HG03097 (cell line): ENCODE measurements at regions not wholly inside any gene's neighbourhood (a gene's known extent, or its start where the extent isn't known, plus 50 kb on each side); places are given as distances from the start of the nearest gene placed in this dataset.

Experiments used
- ATAC-seq: cut with Tn5 transposase; IDR thresholded peaks from one replicate; pipeline ENCODE4 v1.9.1; 2021; ENCODE audit not compliant: unreplicated experiment, low FRiP score

- ATAC-seq, result no peak
Observed at GRCh38 chr5:57780306-57780960, 297.8 kb upstream of the ACTBL2 start.

GRCh38 chr5:57779383-57780223, 297.0 kb upstream of the ACTBL2 start:
- no peak for ATAC-seq

GRCh38 chr5:57778501-57779091, 296.0 kb upstream of the ACTBL2 start:
- no peak for ATAC-seq

DNA sequence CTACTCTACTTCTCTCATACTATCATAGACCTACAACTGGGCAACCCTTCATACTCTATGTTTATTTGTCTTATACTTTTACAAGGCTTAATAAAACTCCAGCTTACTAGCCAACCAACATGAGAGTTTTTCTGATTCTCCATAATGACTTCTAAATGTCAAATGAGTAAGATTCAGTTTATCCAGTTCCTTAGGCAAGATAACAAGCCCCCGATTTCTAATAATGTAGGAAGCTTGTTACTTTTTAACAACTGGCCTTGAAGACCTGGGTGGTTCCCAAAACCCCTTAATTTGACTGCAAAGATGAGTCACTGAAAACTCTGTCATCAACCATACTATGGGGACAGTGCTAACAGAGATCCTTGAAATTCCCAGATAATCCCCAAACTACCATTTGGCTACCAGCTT, 294.6 kb upstream of the ACTBL2 start:
- no peak for ATAC-seq

DNA sequence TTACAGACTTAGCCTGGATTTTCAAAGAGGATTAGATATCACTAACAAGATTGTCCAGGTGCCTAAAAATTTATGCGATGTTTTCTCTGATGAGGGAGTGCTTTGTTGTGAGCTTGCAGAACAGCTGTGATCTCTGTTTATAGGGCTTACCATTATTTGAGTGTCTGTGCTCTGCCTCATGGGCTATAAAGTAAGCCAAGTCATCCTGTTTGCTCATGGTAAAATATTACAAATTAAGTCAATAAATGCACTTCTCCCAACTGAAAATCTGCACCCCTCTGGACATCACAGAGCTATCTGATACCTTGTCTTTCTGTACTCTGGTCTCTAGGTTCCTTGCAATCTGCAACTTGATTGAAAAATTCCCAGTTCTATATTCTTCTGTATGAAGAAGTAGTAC, 293.4 kb upstream of the ACTBL2 start:
- ATAC-seq, result no peak

- no peak for ATAC-seq
Observed at GRCh38 chr5:57774439-57774838, 291.8 kb upstream of the ACTBL2 start.

DNA sequence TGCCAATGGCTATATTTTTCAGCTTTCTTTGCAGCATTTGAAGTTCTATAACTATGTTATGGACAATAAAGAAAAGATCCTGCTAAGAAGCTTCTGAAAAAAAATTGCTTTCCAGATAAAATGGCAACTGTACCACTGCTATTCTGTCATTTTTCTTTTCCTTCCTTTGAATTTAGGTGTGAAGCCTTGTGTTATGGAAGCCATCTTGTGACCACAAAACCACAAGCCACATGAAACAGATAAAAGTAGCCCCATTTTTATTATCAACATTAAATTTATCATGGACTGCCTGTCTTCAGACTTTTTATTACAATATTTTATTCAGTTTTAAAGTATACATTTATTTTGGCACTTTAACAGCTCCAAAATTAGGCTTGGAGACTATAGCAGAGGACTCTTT, 289.9 kb upstream of the ACTBL2 start:
- ATAC-seq, result no peak

- ATAC-seq, result no peak
Observed at GRCh38 chr5:57770039-57770438, 287.4 kb upstream of the ACTBL2 start.

GRCh38 chr5:57768745-57769144, 286.1 kb upstream of the ACTBL2 start:
- ATAC-seq, result no peak

- ATAC-seq, result no peak
Observed at GRCh38 chr5:57764479-57765089, 282.0 kb upstream of the ACTBL2 start.

GRCh38 chr5:57761513-57761912, 278.9 kb upstream of the ACTBL2 start:
- ATAC-seq, result no peak

DNA sequence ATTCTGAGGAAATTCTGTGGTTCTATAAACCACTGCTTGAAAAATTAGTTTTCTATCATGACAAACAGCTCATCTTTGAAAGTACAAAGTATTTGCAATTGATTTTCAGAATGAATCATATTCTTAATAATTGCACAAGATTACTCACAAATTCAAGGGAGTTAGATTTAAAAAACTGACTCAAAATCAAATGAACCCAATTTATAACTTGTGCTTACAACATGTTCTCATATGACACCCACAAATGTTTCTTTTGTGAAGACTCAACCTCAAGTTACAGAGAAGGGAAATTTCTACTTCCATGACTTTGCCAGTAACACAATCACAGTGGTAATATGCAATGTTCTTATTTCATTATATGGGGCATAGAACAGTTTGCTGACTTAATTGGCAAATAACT, 272.0 kb upstream of the ACTBL2 start:
- ATAC-seq, result no peak

DNA sequence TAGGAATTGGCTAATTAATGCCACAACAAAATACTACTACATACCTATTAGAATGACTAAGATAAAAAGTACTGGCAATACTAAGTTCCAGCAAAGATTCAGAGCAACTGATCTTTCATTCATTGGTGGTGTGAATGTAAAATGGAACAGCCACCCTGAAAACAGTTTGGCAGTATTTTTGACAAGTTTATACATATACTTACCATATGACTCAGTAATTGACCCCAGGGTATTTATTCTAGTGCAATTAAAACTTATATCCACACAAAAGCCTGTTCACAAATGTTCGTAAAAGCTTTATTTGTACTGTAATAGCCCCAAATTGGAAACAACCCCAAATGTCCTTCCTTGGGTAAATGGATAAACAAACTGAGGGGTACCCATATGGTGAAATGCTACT, 270.8 kb upstream of the ACTBL2 start:
- ATAC-seq, result no peak

- ATAC-seq, result no peak
Observed at GRCh38 chr5:57751710-57752109, 269.1 kb upstream of the ACTBL2 start.

DNA sequence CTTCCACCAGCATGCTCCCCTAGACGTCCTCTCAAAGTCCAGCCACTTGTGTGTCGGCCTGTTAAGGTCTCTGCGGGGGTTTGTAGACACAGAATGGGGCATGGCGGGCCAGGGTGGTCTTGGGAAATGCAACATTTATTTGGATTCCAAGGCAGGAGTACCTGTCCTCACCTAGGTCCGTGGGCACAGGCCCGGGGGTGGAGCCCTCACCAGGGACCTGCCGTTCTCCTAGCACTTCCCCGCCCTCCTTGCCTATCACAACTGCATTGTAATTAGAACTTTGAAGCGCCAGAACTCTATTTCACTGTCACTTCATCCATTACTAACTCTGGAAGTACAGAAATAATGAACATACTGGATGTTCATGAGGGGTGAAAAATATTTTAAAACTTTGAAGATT, 268.3 kb upstream of the ACTBL2 start:
- no peak for ATAC-seq

DNA sequence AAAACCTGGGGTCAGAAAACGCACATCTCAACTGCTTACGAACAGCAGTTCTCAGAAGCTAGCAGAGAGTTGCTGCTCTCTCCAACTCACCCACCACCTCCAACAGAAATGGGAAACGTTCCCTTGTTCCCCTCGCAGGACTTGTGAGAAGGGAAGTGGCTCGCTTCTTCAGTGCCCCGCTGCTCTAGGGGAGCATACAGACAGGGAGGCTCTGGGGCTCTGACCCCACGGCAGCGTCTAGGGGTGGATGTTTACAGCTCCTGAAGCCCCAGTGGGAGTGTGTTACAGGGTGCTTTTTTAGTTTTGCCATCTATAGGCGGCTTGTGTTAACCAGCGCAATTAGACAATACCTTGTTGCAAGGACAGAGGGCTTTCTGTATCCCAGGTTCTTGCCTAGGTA, 267.7 kb upstream of the ACTBL2 start:
- ATAC-seq, result no peak

GRCh38 chr5:57749396-57749795, 266.8 kb upstream of the ACTBL2 start:
- no peak for ATAC-seq

DNA sequence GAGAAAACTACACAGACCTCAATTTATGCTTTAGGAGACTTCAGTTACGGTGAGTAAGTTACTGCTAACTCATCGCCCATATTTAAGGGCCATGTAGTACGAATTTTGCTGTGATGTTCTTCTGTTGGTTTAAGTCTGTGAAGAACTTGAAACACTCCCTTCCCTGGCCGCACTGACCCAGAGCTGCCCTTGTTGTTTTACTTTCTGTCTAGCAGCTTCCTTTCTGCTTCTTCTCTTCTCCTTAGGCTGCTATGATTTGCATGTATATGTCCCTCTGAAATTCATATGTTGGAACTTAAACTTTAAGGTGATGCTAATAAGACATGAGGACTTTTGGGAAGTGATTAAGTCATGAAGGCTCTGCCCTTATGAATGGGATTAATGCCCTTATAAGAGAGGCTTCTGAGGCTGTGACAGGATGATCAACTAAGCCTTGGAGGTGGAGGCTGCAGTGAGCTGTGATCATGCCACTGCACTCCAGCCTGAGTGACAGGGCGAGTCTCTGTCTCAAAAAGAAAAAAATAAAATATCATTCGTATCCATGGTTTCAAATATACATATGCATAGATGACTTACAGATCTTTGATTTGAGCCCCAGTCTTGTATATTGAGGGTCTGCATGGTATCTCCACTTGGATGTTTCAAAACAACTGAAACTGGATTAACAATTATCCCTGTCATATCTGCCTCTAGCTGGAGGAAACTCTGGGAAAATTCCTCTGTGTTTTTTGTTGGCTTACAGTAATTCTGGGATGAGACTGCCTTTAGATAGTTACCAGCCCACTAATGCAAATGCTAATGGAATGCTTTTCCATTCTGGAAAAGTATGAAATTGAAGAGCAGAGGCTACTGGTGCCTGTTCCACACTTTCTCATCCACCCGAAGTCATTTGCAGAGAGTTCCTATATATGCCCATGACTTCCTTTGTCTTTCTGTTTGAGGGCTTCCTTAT, 263.4 kb upstream of the ACTBL2 start:
- no peak for ATAC-seq

DNA sequence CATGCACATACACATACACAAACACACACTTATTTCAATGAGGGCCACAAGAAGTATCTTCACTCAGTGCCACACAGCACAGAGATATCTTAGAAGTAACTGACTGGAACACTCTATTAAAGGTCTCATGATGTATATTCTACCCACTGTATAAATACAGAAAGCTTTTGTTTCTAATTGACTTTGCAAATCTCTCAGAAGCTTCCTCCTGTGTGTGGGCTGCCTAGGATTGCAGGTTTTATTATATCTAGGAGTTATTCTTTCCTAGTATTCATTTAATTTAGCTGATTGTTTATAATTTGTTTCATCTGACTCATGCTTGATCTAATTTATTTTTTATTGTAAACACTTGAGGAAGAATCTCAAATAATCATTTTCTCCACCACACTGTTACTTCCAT, 262.4 kb upstream of the ACTBL2 start:
- no peak for ATAC-seq

- ATAC-seq, result no peak
Observed at GRCh38 chr5:57741336-57741735, 258.7 kb upstream of the ACTBL2 start.
